Thyroid gland (tissue), 4 donors: ENCODE measurements at regions not wholly inside any gene's neighbourhood (a gene's known extent, or its start where the extent isn't known, plus 50 kb on each side); places are given as distances from the start of the nearest gene placed in this dataset.

ENCODE experiments used
- CTCF ChIP-seq, 6 experiments: fragments of 200-600 bp in 3 of 6; fragments of 450-650 bp in 3 of 6; sonication (generic) in 3 of 6; IDR thresholded peaks; one replicate each; pipeline ENCODE4 v1.5.1; 2016 to 2019; ENCODE audit warnings: antibody characterized with exemption in 6 of 6, mild to moderate bottlenecking in 2 of 6, inconsistent platforms in 1 of 6, moderate library complexity in 1 of 6
- POLR2A ChIP-seq, 2 donors: fragments of 450-650 bp; IDR thresholded peaks; one replicate each; pipeline ENCODE4 v1.6.1; 2017; ENCODE audit warnings: antibody characterized with exemption in 2 of 2, mild to moderate bottlenecking in 2 of 2, moderate library complexity in 1 of 2

- no peak for TF ChIP-seq CTCF (IDR thresholded peaks at IDR 0.05)
- TF ChIP-seq POLR2A (IDR thresholded peaks at IDR 0.05) = no peak
Measured at GRCh38 chr5:109478830-109479229, 69.1 kb upstream of the PJA2 start.
